Brain microvascular endothelial cell (primary cell): ENCODE measurements at regions not wholly inside any gene's neighbourhood (a gene's known extent, or its start where the extent isn't known, plus 50 kb on each side); places are given as distances from the start of the nearest gene placed in this dataset.

Experiments used
- DNase-seq: peaks from one replicate; pipeline ENCODE4 v3.0.0-alpha.2; 2020
- H3K27ac ChIP-seq: fragments of 250-450 bp; sonication (Bioruptor Pico); 2 replicates; pipeline ENCODE4 v1.5.1; 2020; ENCODE audit warnings: mild to moderate bottlenecking, moderate library complexity
- H3K27me3 ChIP-seq: fragments of 250-450 bp; sonication (Bioruptor Pico); replicated peaks from 2 replicates; pipeline ENCODE4 v1.5.1; 2020; ENCODE audit warnings: mild to moderate bottlenecking
- H3K36me3 ChIP-seq: fragments of 250-450 bp; sonication (Bioruptor Pico); replicated peaks from 2 replicates; pipeline ENCODE4 v1.5.1; 2020; ENCODE audit warnings: mild to moderate bottlenecking
- H3K4me3 ChIP-seq: 2 replicates; pipeline ENCODE4 v1.5.1; 2011; ENCODE audit warnings: low read depth, mild to moderate bottlenecking, control low read depth, low read length, moderate library complexity
- in situ Hi-C: cut with HindIII; loops from 2 replicates; pipeline ENCODE4 v1.10.0; 2017; ENCODE audit warnings: low sequenced_read_pairs, low pct_ligation_motif_present
- TF ChIP-seq, protein P1 (sequence below): IDR thresholded peaks from 2 replicates; pipeline ENCODE4 v1.5.1; 2011; ENCODE audit warnings: low read depth, mild to moderate bottlenecking, moderate library complexity, low read length, control low read depth, inconsistent platforms; ENCODE audit errors: missing control alignments

- Histone ChIP-seq H3K36me3 (no peaks in the 10 kb centered on the region), H3K27ac (no peak overlapping the region), H3K4me3 (no peak overlapping the region), H3K27me3 (no peaks in the 10 kb centered on the region)
- in situ Hi-C loops: no loop called here
- TF ChIP-seq, protein P1, sequence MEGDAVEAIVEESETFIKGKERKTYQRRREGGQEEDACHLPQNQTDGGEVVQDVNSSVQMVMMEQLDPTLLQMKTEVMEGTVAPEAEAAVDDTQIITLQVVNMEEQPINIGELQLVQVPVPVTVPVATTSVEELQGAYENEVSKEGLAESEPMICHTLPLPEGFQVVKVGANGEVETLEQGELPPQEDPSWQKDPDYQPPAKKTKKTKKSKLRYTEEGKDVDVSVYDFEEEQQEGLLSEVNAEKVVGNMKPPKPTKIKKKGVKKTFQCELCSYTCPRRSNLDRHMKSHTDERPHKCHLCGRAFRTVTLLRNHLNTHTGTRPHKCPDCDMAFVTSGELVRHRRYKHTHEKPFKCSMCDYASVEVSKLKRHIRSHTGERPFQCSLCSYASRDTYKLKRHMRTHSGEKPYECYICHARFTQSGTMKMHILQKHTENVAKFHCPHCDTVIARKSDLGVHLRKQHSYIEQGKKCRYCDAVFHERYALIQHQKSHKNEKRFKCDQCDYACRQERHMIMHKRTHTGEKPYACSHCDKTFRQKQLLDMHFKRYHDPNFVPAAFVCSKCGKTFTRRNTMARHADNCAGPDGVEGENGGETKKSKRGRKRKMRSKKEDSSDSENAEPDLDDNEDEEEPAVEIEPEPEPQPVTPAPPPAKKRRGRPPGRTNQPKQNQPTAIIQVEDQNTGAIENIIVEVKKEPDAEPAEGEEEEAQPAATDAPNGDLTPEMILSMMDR: no peak
- no peak for DNase-seq
These were observed 315.7 kb downstream of the INSC start for GRCh38 chr11:15430381-15430780.

- no peak overlapping the region for H3K4me3 ChIP-seq
- no peak overlapping the region for H3K27ac ChIP-seq
- DNase-seq: no peak
- in situ Hi-C loops: no loop called here
- TF ChIP-seq, protein P1: no peak
- no peaks in the 10 kb centered on the region for H3K36me3 ChIP-seq
- no peaks in the 10 kb centered on the region for H3K27me3 ChIP-seq
These were observed 319.8 kb downstream of the INSC start for GRCh38 chr11:15434529-15434928.

GRCh38 chr11:15446315-15446714, 331.6 kb downstream of the INSC start:
- H3K27me3 ChIP-seq: no peaks in the 10 kb centered on the region
- DNase-seq: no peak
- H3K36me3 ChIP-seq: no peaks in the 10 kb centered on the region
- in situ Hi-C loops: no loop called here
- H3K27ac ChIP-seq: no peak overlapping the region
- TF ChIP-seq, protein P1: no peak
- H3K4me3 ChIP-seq: no peak overlapping the region

DNA sequence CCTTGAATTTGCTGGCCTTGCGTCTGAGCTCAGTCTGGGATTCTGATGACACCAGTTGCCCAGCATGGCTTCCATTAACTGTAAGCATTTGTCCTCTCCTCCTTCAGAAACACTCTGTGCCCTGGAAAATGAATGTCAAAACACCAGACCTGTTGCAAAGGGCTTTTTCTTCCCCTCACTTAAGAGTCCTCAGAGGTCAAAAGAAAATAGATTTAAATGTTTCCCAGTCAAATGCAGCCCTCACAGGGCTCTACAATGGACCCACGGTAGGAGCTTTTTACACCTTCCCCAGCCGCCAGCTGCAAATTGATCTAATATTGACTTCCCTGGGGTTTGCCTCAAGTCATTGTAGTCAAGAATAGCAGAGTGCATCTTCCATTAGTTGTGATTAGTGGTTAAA, 332.2 kb downstream of the INSC start:
- no peaks in the 10 kb centered on the region for H3K36me3 ChIP-seq
- no peaks in the 10 kb centered on the region for H3K27me3 ChIP-seq
- no peak overlapping the region for H3K4me3 ChIP-seq
- TF ChIP-seq, protein P1: no peak
- no peak overlapping the region for H3K27ac ChIP-seq
- no peak for DNase-seq
- in situ Hi-C loops: no loop called here

GRCh38 chr11:15451713-15452112, 337.0 kb downstream of the INSC start:
- H3K4me3 ChIP-seq: no peak overlapping the region
- in situ Hi-C loops: no loop called here
- TF ChIP-seq, protein P1: no peak
- DNase-seq: no peak
- no peaks in the 10 kb centered on the region for H3K27me3 ChIP-seq
- no peaks in the 10 kb centered on the region for H3K36me3 ChIP-seq
- no peak overlapping the region for H3K27ac ChIP-seq

DNA sequence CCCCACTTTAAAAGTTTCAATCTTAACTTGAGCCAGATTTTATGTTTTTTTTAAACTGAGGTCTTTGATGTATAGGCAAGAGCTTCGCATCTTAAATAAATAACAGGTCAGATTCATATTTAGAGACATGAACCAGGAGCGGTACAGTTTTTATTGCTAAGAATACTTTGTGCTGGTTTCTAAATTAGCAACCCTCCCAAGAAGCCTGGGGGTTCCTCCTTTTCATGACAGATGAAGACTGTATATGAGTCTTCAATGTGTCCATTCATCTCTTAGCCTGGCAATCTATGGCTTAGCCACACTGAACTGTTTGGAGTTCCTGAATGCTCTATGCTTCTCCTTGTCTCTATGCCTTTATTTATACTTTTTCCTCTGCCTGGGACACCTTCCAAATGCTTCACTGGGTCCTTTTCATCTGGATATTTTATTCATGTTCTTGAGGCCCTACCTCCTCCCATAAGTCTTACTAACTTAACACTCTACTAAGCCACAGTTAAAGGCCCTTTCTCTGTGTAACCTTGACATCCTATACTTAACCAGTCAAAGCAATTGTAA, 338.6 kb downstream of the INSC start:
- TF ChIP-seq, protein P1: no peak
- Histone ChIP-seq H3K27me3 (no peaks in the 10 kb centered on the region), H3K36me3 (no peaks in the 10 kb centered on the region), H3K4me3 (no peak overlapping the region), H3K27ac (no peak overlapping the region)
- in situ Hi-C loops: no loop called here
- DNase-seq: no peak
